Endodermal cell (in vitro differentiated cells): ENCODE measurements at regions not wholly inside any gene's neighbourhood (a gene's known extent, or its start where the extent isn't known, plus 50 kb on each side); places are given as distances from the start of the nearest gene placed in this dataset.

Source experiments
- DNase-seq: peaks from one replicate; pipeline ENCODE4 v3.0.0-alpha.2; 2017
- H3K27ac ChIP-seq: 2 replicates; pipeline ENCODE4 v1.5.1; 2013; ENCODE audit warnings: mild to moderate bottlenecking, low read depth, low read length, moderate library complexity
- H3K27me3 ChIP-seq: 2 replicates; pipeline ENCODE4 v1.6.1; 2013; ENCODE audit warnings: mild to moderate bottlenecking, low read length, moderate library complexity; ENCODE audit not compliant: insufficient read depth, control insufficient read depth, poor library complexity, severe bottlenecking
- H3K36me3 ChIP-seq: 2 replicates; pipeline ENCODE4 v1.7.0; 2013; ENCODE audit warnings: mild to moderate bottlenecking, low read length, moderate library complexity; ENCODE audit not compliant: control insufficient read depth, insufficient read depth
- H3K4me1 ChIP-seq: one replicate; pipeline ENCODE4 v1.7.0; 2013; ENCODE audit warnings: low read length; ENCODE audit not compliant: control insufficient read depth, insufficient read depth
- H3K4me3 ChIP-seq: 2 replicates; pipeline ENCODE4 v1.5.1; 2013; ENCODE audit warnings: mild to moderate bottlenecking, low read length, moderate library complexity
- H3K9ac ChIP-seq: 2 replicates; pipeline ENCODE4 v1.6.1; 2013; ENCODE audit warnings: mild to moderate bottlenecking, low read length, moderate library complexity; ENCODE audit not compliant: poor library complexity, severe bottlenecking; ENCODE audit errors: extremely low read depth
- H3K9me3 ChIP-seq: 2 replicates; pipeline ENCODE4 v1.6.1; 2013; ENCODE audit warnings: mild to moderate bottlenecking, low read length, moderate library complexity; ENCODE audit not compliant: control insufficient read depth
- H3K27ac Mint-ChIP-seq: 2 replicates; pipeline ENCODE4 v1.8.0; 2020; ENCODE audit warnings: mixed read lengths
- H3K27me3 Mint-ChIP-seq: 2 replicates; pipeline ENCODE4 v1.8.0; 2021; ENCODE audit warnings: mild to moderate bottlenecking, mixed read lengths; ENCODE audit not compliant: insufficient read depth
- H3K36me3 Mint-ChIP-seq: 2 replicates; pipeline ENCODE4 v1.8.0; 2020; ENCODE audit warnings: low read depth, mixed read lengths
- H3K4me1 Mint-ChIP-seq: 2 replicates; pipeline ENCODE4 v1.8.0; 2020; ENCODE audit warnings: mixed read lengths
- H3K4me3 Mint-ChIP-seq: 2 replicates; pipeline ENCODE4 v1.8.0; 2020; ENCODE audit warnings: mild to moderate bottlenecking, moderate library complexity, mixed read lengths
- H3K9me3 Mint-ChIP-seq: 2 replicates; pipeline ENCODE4 v1.8.0; 2020; ENCODE audit warnings: mild to moderate bottlenecking, mixed read lengths
- WGBS, 2 experiments: methylation state at CpG; one replicate each; pipeline versions ENCODE4 v1.1.5 to v1.1.7; 2013; ENCODE audit warnings: missing lambda C conversion rate in 2 of 2, mixed read lengths in 1 of 2; ENCODE audit not compliant: insufficient coverage in 1 of 2, insufficient read length in 1 of 2; 5-methylcytosine and 5-hydroxymethylcytosine counted together
- TF ChIP-seq, protein P1 (sequence below): fragments of 200-600 bp; sonication (generic); conservative IDR thresholded peaks from 2 replicates; pipeline ENCODE4 v1.5.0; 2021; ENCODE audit warnings: antibody characterized with exemption, mild to moderate bottlenecking

DNA sequence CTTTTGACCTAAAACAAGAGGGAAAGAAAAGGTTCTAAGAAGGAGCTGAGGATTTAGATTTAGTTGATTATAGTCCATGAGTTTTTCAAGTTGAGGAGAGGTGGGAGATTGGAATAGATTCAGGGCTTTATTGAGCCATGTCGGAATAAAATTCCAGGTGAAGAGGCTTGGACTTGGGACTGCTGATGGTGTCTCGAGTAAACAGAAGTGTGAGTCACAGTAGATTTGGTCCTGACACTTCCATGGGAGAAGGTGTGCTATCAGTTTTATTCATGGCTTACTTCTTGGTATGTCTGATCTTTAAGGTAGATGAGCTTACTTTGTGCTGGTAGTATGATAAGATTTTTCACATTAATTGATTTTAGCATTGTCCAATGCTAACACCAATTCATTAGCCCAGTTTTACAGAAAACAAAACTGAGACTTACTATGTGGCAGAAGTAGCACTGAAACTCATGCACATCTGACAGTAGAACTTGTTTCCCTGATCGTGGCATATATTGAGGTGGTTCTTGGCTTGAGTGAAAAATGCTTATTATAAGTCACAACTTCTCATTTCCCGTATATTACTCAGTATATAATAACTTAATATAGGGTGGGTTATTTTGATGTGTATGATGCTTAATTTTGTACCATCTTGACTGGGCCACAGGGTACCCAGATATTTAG lies 172.4 kb upstream of the IGF1 start:
- Mint-ChIP-seq H3K4me1 (no peaks in the 10 kb centered on the region), H3K27ac (no peak overlapping the region), H3K9me3 (peaks cover 12% of the 10 kb centered on the region), H3K27me3 (no peaks in the 10 kb centered on the region), H3K36me3 (no peaks in the 10 kb centered on the region), H3K4me3 (no peak overlapping the region)
- TF ChIP-seq, protein P1, sequence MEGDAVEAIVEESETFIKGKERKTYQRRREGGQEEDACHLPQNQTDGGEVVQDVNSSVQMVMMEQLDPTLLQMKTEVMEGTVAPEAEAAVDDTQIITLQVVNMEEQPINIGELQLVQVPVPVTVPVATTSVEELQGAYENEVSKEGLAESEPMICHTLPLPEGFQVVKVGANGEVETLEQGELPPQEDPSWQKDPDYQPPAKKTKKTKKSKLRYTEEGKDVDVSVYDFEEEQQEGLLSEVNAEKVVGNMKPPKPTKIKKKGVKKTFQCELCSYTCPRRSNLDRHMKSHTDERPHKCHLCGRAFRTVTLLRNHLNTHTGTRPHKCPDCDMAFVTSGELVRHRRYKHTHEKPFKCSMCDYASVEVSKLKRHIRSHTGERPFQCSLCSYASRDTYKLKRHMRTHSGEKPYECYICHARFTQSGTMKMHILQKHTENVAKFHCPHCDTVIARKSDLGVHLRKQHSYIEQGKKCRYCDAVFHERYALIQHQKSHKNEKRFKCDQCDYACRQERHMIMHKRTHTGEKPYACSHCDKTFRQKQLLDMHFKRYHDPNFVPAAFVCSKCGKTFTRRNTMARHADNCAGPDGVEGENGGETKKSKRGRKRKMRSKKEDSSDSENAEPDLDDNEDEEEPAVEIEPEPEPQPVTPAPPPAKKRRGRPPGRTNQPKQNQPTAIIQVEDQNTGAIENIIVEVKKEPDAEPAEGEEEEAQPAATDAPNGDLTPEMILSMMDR = no peak
- Histone ChIP-seq H3K4me1 (no peaks in the 10 kb centered on the region), H3K9me3 (peaks cover 15% of the 10 kb centered on the region), H3K27ac (no peak overlapping the region), H3K9ac (no peak overlapping the region), H3K27me3 (no peaks in the 10 kb centered on the region), H3K36me3 (no peaks in the 10 kb centered on the region), H3K4me3 (no peak overlapping the region)
- no peak for DNase-seq
- WGBS, 2 experiments = 84 to 92% methylated on average over 2 to 3 of the region's 4 CpGs

GRCh38 chr12:102645968-102646367 lies 165.6 kb upstream of the IGF1 start:
- no peak for DNase-seq
- Histone ChIP-seq H3K4me1 (no peaks in the 10 kb centered on the region), H3K27me3 (no peaks in the 10 kb centered on the region), H3K27ac (no peak overlapping the region), H3K9me3 (no peaks in the 10 kb centered on the region), H3K4me3 (no peak overlapping the region), H3K36me3 (no peaks in the 10 kb centered on the region), H3K9ac (no peak overlapping the region)
- TF ChIP-seq, protein P1 = no peak
- no peak overlapping the region for H3K4me3 Mint-ChIP-seq
- no peaks in the 10 kb centered on the region for H3K4me1 Mint-ChIP-seq
- peaks cover 3% of the 10 kb centered on the region for H3K9me3 Mint-ChIP-seq
- no peak overlapping the region for H3K27ac Mint-ChIP-seq
- H3K27me3 Mint-ChIP-seq = no peaks in the 10 kb centered on the region
- no peaks in the 10 kb centered on the region for H3K36me3 Mint-ChIP-seq
- WGBS, 2 experiments = 96 to 100% methylated on average over 1 of the region's 1 CpG

- TF ChIP-seq, protein P1 = no peak
- no peak overlapping the region for H3K27ac Mint-ChIP-seq
Measured at GRCh38 chr12:102643879-102644575, 163.7 kb upstream of the IGF1 start.

More at GRCh38 chr12:102643879-102644575, 163.7 kb upstream of the IGF1 start:
- Histone ChIP-seq H3K4me3 (no peak overlapping the region), H3K4me1 (no peaks in the 10 kb centered on the region), H3K27ac (no peak overlapping the region), H3K36me3 (no peaks in the 10 kb centered on the region), H3K9me3 (no peaks in the 10 kb centered on the region), H3K9ac (no peak overlapping the region), H3K27me3 (no peaks in the 10 kb centered on the region)
- H3K9me3 Mint-ChIP-seq = peaks cover 13% of the 10 kb centered on the region
- no peaks in the 10 kb centered on the region for H3K36me3 Mint-ChIP-seq
- WGBS, 2 experiments = 89 to 100% methylated on average over 2 of the region's 2 CpGs
- DNase-seq = no peak
- no peak overlapping the region for H3K4me3 Mint-ChIP-seq
- no peaks in the 10 kb centered on the region for H3K27me3 Mint-ChIP-seq
- H3K4me1 Mint-ChIP-seq = no peaks in the 10 kb centered on the region
